Mononuclear cell (primary cell): ENCODE measurements at regions not wholly inside any gene's neighbourhood (a gene's known extent, or its start where the extent isn't known, plus 50 kb on each side); places are given as distances from the start of the nearest gene placed in this dataset.
"Not testable (repeated sequence)": the region's sequence is repeated elsewhere in the genome, so short reads cannot be mapped to it uniquely, and the experiment has no call there.

Experiments used
- H3K27me3 ChIP-seq: 2 replicates; pipeline ENCODE4 v1.6.0; 2011; ENCODE audit warnings: low read length, control low read depth; ENCODE audit not compliant: insufficient read depth
- H3K4me1 ChIP-seq: 2 replicates; pipeline ENCODE4 v1.5.1; 2011; ENCODE audit warnings: mild to moderate bottlenecking, low read length, control low read depth; ENCODE audit not compliant: insufficient read depth
- H3K4me3 ChIP-seq: 2 replicates; pipeline ENCODE4 v1.5.1; 2011; ENCODE audit warnings: mild to moderate bottlenecking, low read length, moderate library complexity
- H3K9me3 ChIP-seq: 2 replicates; pipeline ENCODE4 v1.5.1; 2011; ENCODE audit warnings: low read depth, mild to moderate bottlenecking, control low read depth, low read length

- H3K9me3 ChIP-seq, H3K4me1 ChIP-seq, H3K27me3 ChIP-seq, H3K4me3 ChIP-seq: not testable (repeated sequence)
These were observed 144.2 kb downstream of the BCL2L11 start for GRCh38 chr2:111264956-111265355.

GRCh38 chr2:111266556-111266955, 145.8 kb downstream of the BCL2L11 start:
- H3K4me3 ChIP-seq, H3K4me1 ChIP-seq, H3K9me3 ChIP-seq, H3K27me3 ChIP-seq: not testable (repeated sequence)

- H3K4me1 ChIP-seq, H3K4me3 ChIP-seq, H3K9me3 ChIP-seq, H3K27me3 ChIP-seq: not testable (repeated sequence)
These were observed 146.3 kb downstream of the BCL2L11 start for GRCh38 chr2:111267038-111267437.

GRCh38 chr2:111269761-111270323, 149.1 kb downstream of the BCL2L11 start:
- not testable (repeated sequence) for H3K27me3 ChIP-seq, H3K4me3 ChIP-seq, H3K9me3 ChIP-seq, H3K4me1 ChIP-seq

- H3K4me3 ChIP-seq, H3K4me1 ChIP-seq, H3K9me3 ChIP-seq, H3K27me3 ChIP-seq: not testable (repeated sequence)
These were observed 149.9 kb downstream of the BCL2L11 start for GRCh38 chr2:111270569-111270968.

- not testable (repeated sequence) for H3K27me3 ChIP-seq, H3K4me1 ChIP-seq, H3K4me3 ChIP-seq, H3K9me3 ChIP-seq
These were observed 151.1 kb downstream of the BCL2L11 start for GRCh38 chr2:111271647-111272304.

- not testable (repeated sequence) for H3K9me3 ChIP-seq, H3K4me3 ChIP-seq, H3K4me1 ChIP-seq, H3K27me3 ChIP-seq
These were observed 152.3 kb downstream of the BCL2L11 start for GRCh38 chr2:111273007-111273406.

- H3K27me3 ChIP-seq, H3K4me3 ChIP-seq, H3K9me3 ChIP-seq, H3K4me1 ChIP-seq: not testable (repeated sequence)
These were observed 154.5 kb downstream of the BCL2L11 start for GRCh38 chr2:111275047-111275853.

- not testable (repeated sequence) for H3K4me3 ChIP-seq, H3K9me3 ChIP-seq, H3K27me3 ChIP-seq, H3K4me1 ChIP-seq
These were observed 155.1 kb downstream of the BCL2L11 start for GRCh38 chr2:111275854-111276171.

- not testable (repeated sequence) for H3K4me1 ChIP-seq, H3K9me3 ChIP-seq, H3K4me3 ChIP-seq, H3K27me3 ChIP-seq
These were observed 157.4 kb downstream of the BCL2L11 start for GRCh38 chr2:111278133-111278532.

- H3K4me3 ChIP-seq, H3K27me3 ChIP-seq, H3K9me3 ChIP-seq, H3K4me1 ChIP-seq: not testable (repeated sequence)
These were observed 160.1 kb downstream of the BCL2L11 start for GRCh38 chr2:111280709-111281286.

- H3K9me3 ChIP-seq, H3K4me1 ChIP-seq, H3K27me3 ChIP-seq, H3K4me3 ChIP-seq: not testable (repeated sequence)
These were observed 161.4 kb downstream of the BCL2L11 start for GRCh38 chr2:111282162-111282561.

GRCh38 chr2:111287646-111288568, 167.2 kb downstream of the BCL2L11 start:
- not testable (repeated sequence) for H3K4me1 ChIP-seq

GRCh38 chr2:111290370-111290769, 169.7 kb downstream of the BCL2L11 start:
- H3K4me1 ChIP-seq, H3K9me3 ChIP-seq, H3K4me3 ChIP-seq, H3K27me3 ChIP-seq: not testable (repeated sequence)

More at GRCh38 chr2:111287646-111288568, 167.2 kb downstream of the BCL2L11 start:
- not testable (repeated sequence) for H3K27me3 ChIP-seq, H3K4me3 ChIP-seq, H3K9me3 ChIP-seq

- not testable (repeated sequence) for H3K4me1 ChIP-seq, H3K9me3 ChIP-seq, H3K4me3 ChIP-seq
These were observed 170.9 kb downstream of the BCL2L11 start for GRCh38 chr2:111291566-111291965.

More at GRCh38 chr2:111291566-111291965, 170.9 kb downstream of the BCL2L11 start:
- H3K27me3 ChIP-seq, result not testable (repeated sequence)
